A673 (cell line): ENCODE measurements at regions not wholly inside any gene's neighbourhood (a gene's known extent, or its start where the extent isn't known, plus 50 kb on each side); places are given as distances from the start of the nearest gene placed in this dataset.

Experiments
- BruUV-seq: library from RNA; stranded (reverse); fragments of 400-500 nt; replicated peaks from 2 replicates; lab custom pipeline; 2021; lab: Mats Ljungman, UMichigan
- CTCF ChIA-PET: fragments of 300-600 bp; sonication (Branson Sonifier 250); formaldehyde crosslinking; loops from one replicate; lab custom pipeline; 2022; ENCODE audit warnings: antibody characterized with exemption; lab: Charles Lee
- POLR2A ChIA-PET: fragments of 300-600 bp; sonication (Branson Sonifier 250); formaldehyde crosslinking; loops from one replicate; lab custom pipeline; 2022; ENCODE audit warnings: antibody characterized with exemption; ENCODE audit not compliant: low non-redundant PET; lab: Charles Lee
- DNase-seq: peaks from one replicate; pipeline ENCODE4 v3.0.0-alpha.2; 2015; ENCODE audit warnings: low spot score
- H3K27ac ChIP-seq: fragments of 200-600 bp; sonication (generic); 2 replicates; pipeline ENCODE4 v1.5.1; 2016; ENCODE audit warnings: mixed run types, low read depth, mild to moderate bottlenecking, mixed read lengths, antibody characterized with exemption, low read length; ENCODE audit not compliant: poor library complexity, severe bottlenecking
- H3K27me3 ChIP-seq: fragments of 200-600 bp; sonication (generic); replicated peaks from 2 replicates; pipeline ENCODE4 v1.6.1; 2017; ENCODE audit warnings: mixed run types, low read depth, mild to moderate bottlenecking, mixed read lengths, antibody characterized with exemption, low read length; ENCODE audit not compliant: insufficient read depth, poor library complexity
- H3K36me3 ChIP-seq: fragments of 200-600 bp; sonication (generic); 2 replicates; pipeline ENCODE4 v1.6.1; 2016; ENCODE audit warnings: mixed run types, mild to moderate bottlenecking, mixed read lengths, antibody characterized with exemption, low read length; ENCODE audit not compliant: insufficient read depth, poor library complexity, severe bottlenecking
- H3K4me1 ChIP-seq: fragments of 200-600 bp; sonication (generic); 2 replicates; pipeline ENCODE4 v1.6.1; 2017; ENCODE audit warnings: mixed run types, mild to moderate bottlenecking, mixed read lengths, antibody characterized with exemption, low read length; ENCODE audit not compliant: insufficient read depth, poor library complexity, severe bottlenecking
- H3K4me3 ChIP-seq: fragments of 200-600 bp; sonication (generic); 2 replicates; pipeline ENCODE4 v1.5.1; 2016; ENCODE audit warnings: low read depth, mixed run types, mild to moderate bottlenecking, mixed read lengths, low read length; ENCODE audit not compliant: poor library complexity, severe bottlenecking
- H3K9me3 ChIP-seq: fragments of 200-600 bp; sonication (generic); 2 replicates; pipeline ENCODE4 v1.6.1; 2016; ENCODE audit warnings: mixed run types, low read depth, mild to moderate bottlenecking, mixed read lengths, antibody characterized with exemption, low read length; ENCODE audit not compliant: poor library complexity, severe bottlenecking
- EZH2 ChIP-seq: fragments of 200-600 bp; sonication (generic); IDR thresholded peaks from 2 replicates; pipeline ENCODE4 v1.6.1; 2017; ENCODE audit warnings: borderline replicate concordance, low read depth, mild to moderate bottlenecking, mixed read lengths, antibody characterized with exemption, low read length; ENCODE audit not compliant: poor library complexity, severe bottlenecking
- intact Hi-C: fragments of 100-400 bp; cut with micrococcal nuclease; formaldehyde crosslinking; loops from one replicate; pipeline ENCODE4 v1.10.0; 2022; ENCODE audit not compliant: unreplicated experiment
- TF ChIP-seq, protein P1 (sequence below): fragments of 300-800, 200-600 bp; sonication (generic); conservative IDR thresholded peaks from 2 replicates; pipeline ENCODE4 v1.5.1; 2017; ENCODE audit warnings: low read depth, mild to moderate bottlenecking, antibody characterized with exemption, low read length, moderate library complexity, mixed read lengths

DNA sequence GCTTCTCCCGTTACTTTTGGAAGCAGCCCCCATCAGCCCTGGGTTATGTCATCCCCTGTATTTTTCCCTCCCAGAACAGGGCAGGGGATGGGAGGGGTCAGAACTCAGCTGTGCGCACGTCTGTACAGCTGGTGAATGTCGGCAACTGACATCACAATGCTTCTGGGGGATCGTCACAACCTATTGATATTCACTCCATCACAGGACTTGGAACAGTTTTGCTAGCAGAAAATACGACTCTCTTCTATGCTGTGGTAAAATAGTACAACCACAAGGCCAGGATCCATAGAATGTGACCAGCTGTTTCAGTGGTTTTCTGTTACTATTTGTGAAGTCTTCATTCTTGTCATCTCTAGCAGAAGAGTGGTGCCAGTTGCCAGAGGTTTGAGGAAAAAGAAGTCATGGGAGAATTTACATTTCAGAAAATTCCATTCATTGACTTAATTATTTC, 77.1 kb upstream of the KLF4 start:
- DNase-seq: no peak
- CTCF ChIA-PET: no interaction called here

DNA sequence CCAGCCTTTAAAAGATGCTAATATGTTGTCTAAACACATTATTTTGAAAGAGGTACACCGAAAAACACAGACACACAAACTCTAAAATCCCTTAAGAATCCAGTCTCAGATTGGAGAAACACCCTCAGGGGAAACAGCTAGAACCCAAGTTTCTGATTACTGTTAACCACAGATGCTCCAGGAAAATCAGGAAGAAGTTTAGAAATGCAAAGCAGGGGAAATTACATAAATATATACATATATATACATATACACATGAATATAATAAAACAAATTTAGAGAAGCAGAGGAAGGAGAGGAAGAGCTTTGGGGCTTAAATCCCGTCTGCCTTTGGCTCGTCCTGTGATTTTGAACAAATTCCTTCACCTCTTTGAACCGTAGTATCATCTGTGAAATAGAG, 73.2 kb upstream of the KLF4 start:
- intact Hi-C loops: no loop called here
- H3K36me3 ChIP-seq: no peaks in the 10 kb centered on the region
- H3K9me3 ChIP-seq: no peaks in the 10 kb centered on the region
- H3K4me1 ChIP-seq: no peaks in the 10 kb centered on the region
- no peak for DNase-seq
- no TSS peak for BruUV-seq
- POLR2A ChIA-PET: no interaction called here
- H3K4me3 ChIP-seq: no peak overlapping the region
- TF ChIP-seq, protein P1, sequence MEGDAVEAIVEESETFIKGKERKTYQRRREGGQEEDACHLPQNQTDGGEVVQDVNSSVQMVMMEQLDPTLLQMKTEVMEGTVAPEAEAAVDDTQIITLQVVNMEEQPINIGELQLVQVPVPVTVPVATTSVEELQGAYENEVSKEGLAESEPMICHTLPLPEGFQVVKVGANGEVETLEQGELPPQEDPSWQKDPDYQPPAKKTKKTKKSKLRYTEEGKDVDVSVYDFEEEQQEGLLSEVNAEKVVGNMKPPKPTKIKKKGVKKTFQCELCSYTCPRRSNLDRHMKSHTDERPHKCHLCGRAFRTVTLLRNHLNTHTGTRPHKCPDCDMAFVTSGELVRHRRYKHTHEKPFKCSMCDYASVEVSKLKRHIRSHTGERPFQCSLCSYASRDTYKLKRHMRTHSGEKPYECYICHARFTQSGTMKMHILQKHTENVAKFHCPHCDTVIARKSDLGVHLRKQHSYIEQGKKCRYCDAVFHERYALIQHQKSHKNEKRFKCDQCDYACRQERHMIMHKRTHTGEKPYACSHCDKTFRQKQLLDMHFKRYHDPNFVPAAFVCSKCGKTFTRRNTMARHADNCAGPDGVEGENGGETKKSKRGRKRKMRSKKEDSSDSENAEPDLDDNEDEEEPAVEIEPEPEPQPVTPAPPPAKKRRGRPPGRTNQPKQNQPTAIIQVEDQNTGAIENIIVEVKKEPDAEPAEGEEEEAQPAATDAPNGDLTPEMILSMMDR: no peak
- no peak for TF ChIP-seq EZH2
- no peak overlapping the region for H3K27ac ChIP-seq
- H3K27me3 ChIP-seq: no peaks in the 10 kb centered on the region
- CTCF ChIA-PET: no interaction called here

More for the DNA sequence above, 77.1 kb upstream of the KLF4 start:
- Histone ChIP-seq H3K36me3 (no peaks in the 10 kb centered on the region), H3K9me3 (no peaks in the 10 kb centered on the region), H3K4me1 (no peaks in the 10 kb centered on the region), H3K27ac (no peak overlapping the region), H3K4me3 (no peak overlapping the region), H3K27me3 (no peaks in the 10 kb centered on the region)
- intact Hi-C loops: no loop called here
- POLR2A ChIA-PET: no interaction called here
- TF ChIP-seq, protein P1: no peak
- TF ChIP-seq EZH2: no peak
- no TSS peak for BruUV-seq

DNA sequence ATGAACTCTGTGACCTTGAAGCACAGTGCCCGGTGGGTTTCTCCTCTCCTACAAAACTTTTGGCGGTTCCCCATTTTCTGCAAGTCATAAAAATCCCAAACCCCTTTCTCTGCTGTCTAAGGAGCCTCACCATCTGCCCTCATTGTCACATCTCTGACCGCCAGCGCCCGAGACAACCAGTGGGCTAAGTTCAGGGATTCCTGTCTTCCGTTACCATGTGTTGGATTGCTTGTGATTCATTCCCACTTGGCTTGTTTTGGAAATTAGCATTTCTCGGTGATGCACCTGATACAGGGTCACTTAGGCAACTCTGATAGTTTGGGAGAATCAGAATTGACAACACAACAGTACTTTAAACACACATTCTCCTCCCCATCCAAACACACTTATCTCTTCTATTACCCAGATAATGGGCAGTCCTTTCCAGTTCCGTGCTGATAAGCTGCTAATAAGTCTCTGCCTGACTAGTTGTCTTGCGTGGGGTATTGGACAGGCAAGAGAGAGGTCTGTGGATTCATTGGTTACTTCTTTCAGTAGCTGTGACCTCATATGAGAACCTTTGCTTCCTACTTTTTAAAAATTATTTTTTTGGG, 70.0 kb upstream of the KLF4 start:
- Histone ChIP-seq H3K36me3 (no peaks in the 10 kb centered on the region), H3K9me3 (no peaks in the 10 kb centered on the region), H3K27me3 (no peaks in the 10 kb centered on the region), H3K4me3 (no peak overlapping the region), H3K4me1 (no peaks in the 10 kb centered on the region), H3K27ac (no peak overlapping the region)
- CTCF ChIA-PET: no interaction called here
- TF ChIP-seq, protein P1: no peak
- TF ChIP-seq EZH2: no peak
- BruUV-seq: no TSS peak
- POLR2A ChIA-PET: no interaction called here
- DNase-seq: no peak
- intact Hi-C loops: no loop called here
